AG09319 (cell line): ENCODE measurements at regions not wholly inside any gene's neighbourhood (a gene's known extent, or its start where the extent isn't known, plus 50 kb on each side); places are given as distances from the start of the nearest gene placed in this dataset.

ENCODE experiments used
- DNase-seq: peaks from one replicate; pipeline ENCODE4 v3.0.0-alpha.2; 2010; ENCODE audit warnings: low read depth; ENCODE audit errors: extremely low read depth
- TF ChIP-seq, protein P1 (sequence below): IDR thresholded peaks from 2 replicates; pipeline ENCODE4 v1.5.1; 2011; ENCODE audit warnings: low read depth, mild to moderate bottlenecking, inconsistent platforms, low read length, moderate library complexity

DNA sequence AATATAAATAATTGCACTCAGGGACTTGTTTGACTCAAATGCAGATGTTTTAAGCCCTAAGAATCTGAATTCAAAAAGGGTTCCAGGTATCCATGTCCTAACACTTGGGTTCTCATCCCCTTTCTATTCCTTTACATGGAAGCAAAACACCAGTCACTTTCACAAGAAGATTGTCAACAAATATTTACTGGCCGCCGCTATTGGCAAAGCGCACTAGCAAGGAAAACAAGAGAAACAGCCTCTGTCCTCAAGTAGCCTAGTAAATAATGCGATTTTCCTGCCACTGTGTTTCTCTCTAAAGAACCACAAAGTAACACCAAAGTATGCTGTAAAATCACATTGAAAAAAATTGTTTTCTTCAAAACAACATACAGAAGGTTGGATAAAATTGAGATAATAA, 66.7 kb upstream of the EZH2 start:
- no peak for DNase-seq

DNA sequence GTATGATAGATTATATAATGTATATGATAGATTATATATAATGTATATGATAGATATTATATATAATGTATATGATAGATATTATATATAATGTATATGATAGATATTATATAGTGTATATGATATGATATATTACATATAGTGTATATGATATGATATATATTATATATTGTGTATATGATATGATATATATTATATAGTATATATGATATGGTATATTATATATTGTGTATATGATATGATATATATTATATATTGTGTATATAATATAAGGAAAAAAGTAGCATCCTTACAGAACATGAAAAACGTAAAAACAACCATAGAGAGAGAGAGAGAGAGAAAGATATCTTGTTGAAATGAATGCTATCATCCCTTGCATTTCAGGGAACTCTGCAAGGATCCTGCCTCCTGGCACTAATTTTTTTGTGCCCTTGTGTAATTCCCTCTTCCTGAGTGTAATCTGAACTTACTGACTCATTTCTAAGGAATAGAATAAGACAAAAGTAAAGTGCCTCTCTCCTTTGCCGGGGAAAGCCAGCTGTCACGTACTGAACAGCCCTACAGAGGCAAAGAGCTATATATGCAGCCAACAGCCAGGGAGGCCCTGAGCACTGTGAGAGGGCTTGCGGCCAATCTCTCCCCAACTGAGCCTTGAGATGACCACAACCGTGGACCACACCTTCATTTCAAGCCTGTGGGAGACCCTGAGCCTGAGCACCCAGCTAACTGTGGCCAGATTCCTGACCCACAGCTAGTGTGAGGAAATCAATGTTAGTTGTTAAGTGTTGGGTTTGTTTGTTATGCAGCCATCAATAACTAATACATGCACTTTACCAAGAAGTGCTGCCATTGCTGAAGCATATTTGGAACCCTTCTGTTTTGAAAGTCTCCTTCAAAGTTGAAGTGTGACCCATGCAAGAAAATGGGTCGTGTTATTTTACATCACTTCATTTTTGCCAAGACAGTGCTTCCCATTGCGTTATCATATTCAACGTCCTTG, 61.1 kb upstream of the EZH2 start:
- TF ChIP-seq, protein P1, sequence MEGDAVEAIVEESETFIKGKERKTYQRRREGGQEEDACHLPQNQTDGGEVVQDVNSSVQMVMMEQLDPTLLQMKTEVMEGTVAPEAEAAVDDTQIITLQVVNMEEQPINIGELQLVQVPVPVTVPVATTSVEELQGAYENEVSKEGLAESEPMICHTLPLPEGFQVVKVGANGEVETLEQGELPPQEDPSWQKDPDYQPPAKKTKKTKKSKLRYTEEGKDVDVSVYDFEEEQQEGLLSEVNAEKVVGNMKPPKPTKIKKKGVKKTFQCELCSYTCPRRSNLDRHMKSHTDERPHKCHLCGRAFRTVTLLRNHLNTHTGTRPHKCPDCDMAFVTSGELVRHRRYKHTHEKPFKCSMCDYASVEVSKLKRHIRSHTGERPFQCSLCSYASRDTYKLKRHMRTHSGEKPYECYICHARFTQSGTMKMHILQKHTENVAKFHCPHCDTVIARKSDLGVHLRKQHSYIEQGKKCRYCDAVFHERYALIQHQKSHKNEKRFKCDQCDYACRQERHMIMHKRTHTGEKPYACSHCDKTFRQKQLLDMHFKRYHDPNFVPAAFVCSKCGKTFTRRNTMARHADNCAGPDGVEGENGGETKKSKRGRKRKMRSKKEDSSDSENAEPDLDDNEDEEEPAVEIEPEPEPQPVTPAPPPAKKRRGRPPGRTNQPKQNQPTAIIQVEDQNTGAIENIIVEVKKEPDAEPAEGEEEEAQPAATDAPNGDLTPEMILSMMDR, result no peak
- DNase-seq, result peak; percentile 49

More for the DNA sequence above, 66.7 kb upstream of the EZH2 start:
- TF ChIP-seq, protein P1, result no peak

DNA sequence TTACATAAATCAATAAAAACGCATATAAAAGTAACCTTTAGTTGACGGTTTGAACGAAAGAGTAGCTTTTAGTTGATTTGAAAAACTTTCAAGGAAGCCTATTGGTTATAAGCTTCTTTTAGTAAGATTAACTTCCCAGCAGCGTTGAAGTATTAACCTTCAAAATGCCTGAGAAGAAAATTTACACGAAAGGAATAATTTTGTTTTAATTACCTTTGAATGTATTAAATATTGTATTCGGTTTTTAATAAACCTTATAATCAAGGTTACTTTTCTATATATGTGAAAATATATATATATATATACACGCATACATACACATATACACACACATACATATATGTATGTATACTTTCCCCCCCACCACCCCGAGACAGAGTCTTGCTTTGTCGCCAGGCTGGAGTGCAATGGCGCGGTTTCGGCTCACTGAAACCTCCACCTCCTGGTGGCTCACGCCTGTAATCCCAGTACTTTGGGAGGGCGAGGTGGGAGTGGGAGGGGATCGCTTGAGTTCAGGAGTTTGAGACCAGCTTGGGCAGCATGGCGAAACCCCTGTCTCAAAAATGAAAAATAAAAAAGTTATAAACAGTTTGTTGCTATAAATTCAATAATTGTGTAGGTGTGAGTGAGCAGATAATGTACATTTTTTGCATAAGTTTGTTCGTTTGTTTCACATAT, 57.6 kb upstream of the EZH2 start:
- DNase-seq, result no peak
- TF ChIP-seq, protein P1, result peak; percentile 17

- TF ChIP-seq, protein P1, result no peak
- peak; percentile 49 for DNase-seq
Measured at GRCh38 chr7:148940702-148941597, 56.9 kb upstream of the EZH2 start.

DNA sequence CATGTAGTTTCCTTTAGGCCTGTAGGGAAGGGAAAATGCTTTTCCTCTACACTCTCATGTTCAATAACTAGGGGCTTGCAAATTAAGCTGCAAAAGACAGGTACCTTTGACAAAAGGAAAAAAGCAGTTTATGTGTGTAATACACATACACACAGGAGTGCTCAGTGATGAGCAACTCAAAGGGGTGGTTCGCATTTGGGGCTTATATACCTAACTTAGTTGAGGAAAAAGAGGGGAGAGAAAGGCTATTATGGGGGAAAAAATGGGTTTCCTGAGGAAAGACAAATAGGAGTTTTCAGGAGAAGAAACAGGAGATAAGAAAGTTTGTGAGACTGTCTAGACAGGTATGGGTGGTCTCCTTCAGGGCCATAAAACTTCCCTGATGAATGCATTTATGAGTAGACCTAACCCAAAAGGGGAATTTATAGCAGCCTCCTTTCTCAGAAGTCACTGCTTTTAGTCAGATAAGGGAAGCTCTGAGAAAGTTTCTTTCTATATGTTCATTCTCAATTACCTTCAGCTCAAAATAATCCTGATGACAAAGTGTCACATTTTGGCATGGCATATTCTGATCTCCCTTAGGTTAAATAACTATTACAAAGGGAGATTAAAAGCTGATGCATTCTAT, 55.2 kb upstream of the EZH2 start:
- DNase-seq, result no peak
- TF ChIP-seq, protein P1, result no peak

GRCh38 chr7:148935451-148935850, 51.4 kb upstream of the EZH2 start:
- TF ChIP-seq, protein P1, result no peak
- no peak for DNase-seq
